Esophagus muscularis mucosa (tissue), 4 donors: ENCODE measurements at regions not wholly inside any gene's neighbourhood (a gene's known extent, or its start where the extent isn't known, plus 50 kb on each side); places are given as distances from the start of the nearest gene placed in this dataset.

Experiments
- CTCF ChIP-seq, 3 experiments: fragments of 200-600 bp in 2 of 3; fragments of 450-650 bp in 1 of 3; sonication (generic) in 2 of 3; IDR thresholded peaks; one replicate each; pipeline ENCODE4 v1.5.1; 2017 to 2019; ENCODE audit warnings: antibody characterized with exemption in 3 of 3, mild to moderate bottlenecking in 2 of 3, moderate library complexity in 1 of 3
- EP300 ChIP-seq: sonication (generic); formaldehyde crosslinking; IDR thresholded peaks from one replicate; pipeline ENCODE4 v1.6.1; 2017; ENCODE audit warnings: antibody characterized with exemption
- POLR2A ChIP-seq: fragments of 450-650 bp; IDR thresholded peaks from one replicate; pipeline ENCODE4 v1.6.1; 2017; ENCODE audit warnings: antibody characterized with exemption, moderate library complexity, mild to moderate bottlenecking, low read depth

- TF ChIP-seq CTCF (IDR thresholded peaks at IDR 0.05), result no peak
- TF ChIP-seq EP300, result no peak
- TF ChIP-seq POLR2A, result no peak
Observed at GRCh38 chr1:61013189-61013945, 69.0 kb upstream of the NFIA start.
